Sigmoid colon (tissue), 4 donors: ENCODE measurements at regions not wholly inside any gene's neighbourhood (a gene's known extent, or its start where the extent isn't known, plus 50 kb on each side); places are given as distances from the start of the nearest gene placed in this dataset.

Experiments
- CTCF ChIP-seq, 4 experiments: fragments of 450-650 bp in 3 of 4; fragments of 200-600 bp in 1 of 4; IDR thresholded peaks; one replicate each; pipeline ENCODE4 v1.5.1; 2016 to 2019; ENCODE audit warnings: antibody characterized with exemption in 4 of 4, mild to moderate bottlenecking in 3 of 4, moderate library complexity in 2 of 4
- POLR2A ChIP-seq, 2 donors: fragments of 450-650 bp; IDR thresholded peaks; one replicate each; pipeline ENCODE4 v1.6.1; 2016; ENCODE audit warnings: antibody characterized with exemption in 2 of 2, mild to moderate bottlenecking in 2 of 2, moderate library complexity in 2 of 2
- POLR2AphosphoS5 ChIP-seq, 4 donors: sonication (generic); formaldehyde crosslinking; IDR thresholded peaks; one replicate each; pipeline ENCODE4 v1.6.1; 2017; ENCODE audit warnings: antibody characterized with exemption in 4 of 4

- TF ChIP-seq CTCF (IDR thresholded peaks at IDR 0.05), result no peak
- TF ChIP-seq POLR2AphosphoS5 (IDR thresholded peaks at IDR 0.05), result no peak
- TF ChIP-seq POLR2A (IDR thresholded peaks at IDR 0.05), result no peak
Observed at GRCh38 chr17:53626286-53626685, 196.4 kb upstream of the KIF2B start.
